ENCODE measurements at regions not wholly inside any gene's neighbourhood (a gene's known extent, or its start where the extent isn't known, plus 50 kb on each side); places are given as distances from the start of the nearest gene placed in this dataset.

GRCh38 chr1:232533328-232533727, 96.6 kb downstream of the SIPA1L2 start:
- Histone ChIP-seq H3K27ac (no peak overlapping the region), H3K27me3 (no peaks in the 10 kb centered on the region), H3K9me3 (no peaks in the 10 kb centered on the region), H3K4me1 (peaks cover 0 to 23% (median 0%) of the 10 kb centered on the region in 3 donors), H3K4me3 (no peak overlapping the region), H3K36me3 (no peaks in the 10 kb centered on the region)
- no peak for ATAC-seq
- no peak for TF ChIP-seq POLR2AphosphoS5 (IDR thresholded peaks at IDR 0.05)
- no peak for TF ChIP-seq CTCF (IDR thresholded peaks at IDR 0.05)
- no peak for TF ChIP-seq EP300 (IDR thresholded peaks at IDR 0.05)
- no peak for TF ChIP-seq POLR2A (IDR thresholded peaks at IDR 0.05)
- WGBS, 2 donors (ENCODE audit: low coverage in 1 of 2): 67 to 100% methylated on average over 1 of the region's 1 CpG

- no peak overlapping the region for H3K27ac ChIP-seq
These were observed 97.0 kb downstream of the SIPA1L2 start for GRCh38 chr1:232532901-232533300.

GRCh38 chr1:232531291-232531690, 98.6 kb downstream of the SIPA1L2 start:
- H3K4me3 ChIP-seq: no peak overlapping the region
- WGBS, 2 donors (ENCODE audit: low coverage in 1 of 2): 94 to 96% methylated on average over 3 of the region's 3 CpGs
- no peaks in the 10 kb centered on the region for H3K36me3 ChIP-seq
- H3K27ac ChIP-seq: no peak overlapping the region
- H3K4me1 ChIP-seq: peaks cover 0 to 27% (median 0%) of the 10 kb centered on the region in 3 donors
- TF ChIP-seq EP300 (IDR thresholded peaks at IDR 0.05): no peak
- no peak for TF ChIP-seq POLR2A (IDR thresholded peaks at IDR 0.05)
- no peak for TF ChIP-seq POLR2AphosphoS5 (IDR thresholded peaks at IDR 0.05)
- no peak for ATAC-seq
- H3K9me3 ChIP-seq: no peaks in the 10 kb centered on the region
- H3K27me3 ChIP-seq: no peaks in the 10 kb centered on the region

More at GRCh38 chr1:232532901-232533300, 97.0 kb downstream of the SIPA1L2 start:
- TF ChIP-seq POLR2AphosphoS5 (IDR thresholded peaks at IDR 0.05) (no peak), POLR2A (IDR thresholded peaks at IDR 0.05) (no peak), EP300 (IDR thresholded peaks at IDR 0.05) (no peak), CTCF (IDR thresholded peaks at IDR 0.05) (no peak)
- Histone ChIP-seq H3K36me3 (no peaks in the 10 kb centered on the region), H3K27me3 (no peaks in the 10 kb centered on the region), H3K9me3 (no peaks in the 10 kb centered on the region), H3K4me1 (peaks cover 0 to 19% (median 0%) of the 10 kb centered on the region in 3 donors), H3K4me3 (no peak overlapping the region)
- 83 to 96% methylated on average over 1 to 2 of the region's 2 CpGs for WGBS, 2 donors (ENCODE audit: low coverage in 1 of 2)
- no peak for ATAC-seq

- WGBS, 2 donors (ENCODE audit: low coverage in 1 of 2): 70 to 100% methylated on average over 2 of the region's 2 CpGs
- Histone ChIP-seq H3K27ac (no peak overlapping the region), H3K9me3 (no peaks in the 10 kb centered on the region), H3K4me3 (no peak overlapping the region), H3K4me1 (peaks cover 0 to 14% (median 0%) of the 10 kb centered on the region in 3 donors), H3K36me3 (no peaks in the 10 kb centered on the region), H3K27me3 (no peaks in the 10 kb centered on the region)
- TF ChIP-seq EP300 (IDR thresholded peaks at IDR 0.05) (no peak), POLR2A (IDR thresholded peaks at IDR 0.05) (no peak), CTCF (IDR thresholded peaks at IDR 0.05) (no peak), POLR2AphosphoS5 (IDR thresholded peaks at IDR 0.05) (no peak)
- no peak for ATAC-seq
These were observed 100.2 kb downstream of the SIPA1L2 start for GRCh38 chr1:232529747-232530146.

GRCh38 chr1:232528472-232529089, 101.4 kb downstream of the SIPA1L2 start:
- Histone ChIP-seq H3K27me3 (no peaks in the 10 kb centered on the region), H3K36me3 (no peaks in the 10 kb centered on the region), H3K9me3 (no peaks in the 10 kb centered on the region), H3K4me1 (peaks cover 0 to 11% (median 0%) of the 10 kb centered on the region in 3 donors), H3K27ac (no peak overlapping the region), H3K4me3 (no peak overlapping the region)
- no peak for ATAC-seq
- WGBS, 2 donors (ENCODE audit: low coverage in 1 of 2): 59 to 85% methylated on average over 2 of the region's 2 CpGs
- TF ChIP-seq POLR2AphosphoS5 (IDR thresholded peaks at IDR 0.05): no peak
- TF ChIP-seq CTCF (IDR thresholded peaks at IDR 0.05): no peak
- TF ChIP-seq POLR2A (IDR thresholded peaks at IDR 0.05): no peak

Measured in gastroesophageal sphincter (tissue), 4 donors.